ENCODE measurements at regions not wholly inside any gene's neighbourhood (a gene's known extent, or its start where the extent isn't known, plus 50 kb on each side); places are given as distances from the start of the nearest gene placed in this dataset.

- DNase-seq, result no peak
- Histone ChIP-seq H3K27me3 (no peaks in the 10 kb centered on the region), H3K4me3 (no peak overlapping the region), H3K4me1 (no peaks in the 10 kb centered on the region), H3K9me3 (no peaks in the 10 kb centered on the region), H3K27ac (no peak overlapping the region), H3K36me3 (no peaks in the 10 kb centered on the region)
- TF ChIP-seq POLR2A (IDR thresholded peaks at IDR 0.05) (no peak), CTCF (IDR thresholded peaks at IDR 0.05) (no peak)
These were observed 225.1 kb downstream of the BCAT1 start for GRCh38 chr12:24723759-24724158.

- TF ChIP-seq POLR2A (IDR thresholded peaks at IDR 0.05) (no peak), CTCF (IDR thresholded peaks at IDR 0.05) (no peak)
- Histone ChIP-seq H3K27me3 (no peaks in the 10 kb centered on the region), H3K27ac (no peak overlapping the region), H3K4me1 (no peaks in the 10 kb centered on the region), H3K36me3 (no peaks in the 10 kb centered on the region), H3K4me3 (no peak overlapping the region), H3K9me3 (no peaks in the 10 kb centered on the region)
- DNase-seq, result no peak
These were observed 227.7 kb downstream of the BCAT1 start for GRCh38 chr12:24721191-24721590.

GRCh38 chr12:24719293-24719721 lies 229.6 kb downstream of the BCAT1 start:
- Histone ChIP-seq H3K27ac (no peak overlapping the region), H3K4me3 (no peak overlapping the region), H3K27me3 (no peaks in the 10 kb centered on the region), H3K36me3 (no peaks in the 10 kb centered on the region), H3K4me1 (no peaks in the 10 kb centered on the region), H3K9me3 (no peaks in the 10 kb centered on the region)
- DNase-seq, result no peak
- TF ChIP-seq CTCF (IDR thresholded peaks at IDR 0.05), result no peak
- no peak for TF ChIP-seq POLR2A (IDR thresholded peaks at IDR 0.05)

- H3K27me3 ChIP-seq, result no peaks in the 10 kb centered on the region
- no peaks in the 10 kb centered on the region for H3K4me1 ChIP-seq
- H3K9me3 ChIP-seq, result no peaks in the 10 kb centered on the region
- H3K27ac ChIP-seq, result no peak overlapping the region
- H3K4me3 ChIP-seq, result no peak overlapping the region
- no peak for DNase-seq
- TF ChIP-seq POLR2A (IDR thresholded peaks at IDR 0.05) (no peak), CTCF (IDR thresholded peaks at IDR 0.05) (no peak)
- no peaks in the 10 kb centered on the region for H3K36me3 ChIP-seq
These were observed 230.3 kb downstream of the BCAT1 start for GRCh38 chr12:24718617-24719016.

GRCh38 chr12:24714237-24714636 lies 234.7 kb downstream of the BCAT1 start:
- no peak overlapping the region for H3K4me3 ChIP-seq
- H3K27me3 ChIP-seq, result no peaks in the 10 kb centered on the region
- no peaks in the 10 kb centered on the region for H3K9me3 ChIP-seq
- TF ChIP-seq POLR2A (IDR thresholded peaks at IDR 0.05) (no peak), CTCF (IDR thresholded peaks at IDR 0.05) (no peak)
- no peaks in the 10 kb centered on the region for H3K4me1 ChIP-seq
- DNase-seq, result no peak
- no peaks in the 10 kb centered on the region for H3K36me3 ChIP-seq
- H3K27ac ChIP-seq, result no peak overlapping the region
